A673 (cell line): ENCODE measurements at regions not wholly inside any gene's neighbourhood (a gene's known extent, or its start where the extent isn't known, plus 50 kb on each side); places are given as distances from the start of the nearest gene placed in this dataset.

Source experiments
- BruUV-seq: library from RNA; stranded (reverse); fragments of 400-500 nt; replicated peaks from 2 replicates; lab custom pipeline; 2021; lab: Mats Ljungman, UMichigan
- CTCF ChIA-PET: fragments of 300-600 bp; sonication (Branson Sonifier 250); formaldehyde crosslinking; loops from one replicate; lab custom pipeline; 2022; ENCODE audit warnings: antibody characterized with exemption; lab: Charles Lee
- POLR2A ChIA-PET: fragments of 300-600 bp; sonication (Branson Sonifier 250); formaldehyde crosslinking; loops from one replicate; lab custom pipeline; 2022; ENCODE audit warnings: antibody characterized with exemption; ENCODE audit not compliant: low non-redundant PET; lab: Charles Lee
- DNase-seq: peaks from one replicate; pipeline ENCODE4 v3.0.0-alpha.2; 2015; ENCODE audit warnings: low spot score
- H3K27ac ChIP-seq: fragments of 200-600 bp; sonication (generic); 2 replicates; pipeline ENCODE4 v1.5.1; 2016; ENCODE audit warnings: mixed run types, low read depth, mild to moderate bottlenecking, mixed read lengths, antibody characterized with exemption, low read length; ENCODE audit not compliant: poor library complexity, severe bottlenecking
- H3K27me3 ChIP-seq: fragments of 200-600 bp; sonication (generic); replicated peaks from 2 replicates; pipeline ENCODE4 v1.6.1; 2017; ENCODE audit warnings: mixed run types, low read depth, mild to moderate bottlenecking, mixed read lengths, antibody characterized with exemption, low read length; ENCODE audit not compliant: insufficient read depth, poor library complexity
- H3K36me3 ChIP-seq: fragments of 200-600 bp; sonication (generic); 2 replicates; pipeline ENCODE4 v1.6.1; 2016; ENCODE audit warnings: mixed run types, mild to moderate bottlenecking, mixed read lengths, antibody characterized with exemption, low read length; ENCODE audit not compliant: insufficient read depth, poor library complexity, severe bottlenecking
- H3K4me1 ChIP-seq: fragments of 200-600 bp; sonication (generic); 2 replicates; pipeline ENCODE4 v1.6.1; 2017; ENCODE audit warnings: mixed run types, mild to moderate bottlenecking, mixed read lengths, antibody characterized with exemption, low read length; ENCODE audit not compliant: insufficient read depth, poor library complexity, severe bottlenecking
- H3K4me3 ChIP-seq: fragments of 200-600 bp; sonication (generic); 2 replicates; pipeline ENCODE4 v1.5.1; 2016; ENCODE audit warnings: low read depth, mixed run types, mild to moderate bottlenecking, mixed read lengths, low read length; ENCODE audit not compliant: poor library complexity, severe bottlenecking
- H3K9me3 ChIP-seq: fragments of 200-600 bp; sonication (generic); 2 replicates; pipeline ENCODE4 v1.6.1; 2016; ENCODE audit warnings: mixed run types, low read depth, mild to moderate bottlenecking, mixed read lengths, antibody characterized with exemption, low read length; ENCODE audit not compliant: poor library complexity, severe bottlenecking
- EZH2 ChIP-seq: fragments of 200-600 bp; sonication (generic); IDR thresholded peaks from 2 replicates; pipeline ENCODE4 v1.6.1; 2017; ENCODE audit warnings: borderline replicate concordance, low read depth, mild to moderate bottlenecking, mixed read lengths, antibody characterized with exemption, low read length; ENCODE audit not compliant: poor library complexity, severe bottlenecking
- intact Hi-C: fragments of 100-400 bp; cut with micrococcal nuclease; formaldehyde crosslinking; loops from one replicate; pipeline ENCODE4 v1.10.0; 2022; ENCODE audit not compliant: unreplicated experiment
- TF ChIP-seq, protein P1 (sequence below): fragments of 300-800, 200-600 bp; sonication (generic); conservative IDR thresholded peaks from 2 replicates; pipeline ENCODE4 v1.5.1; 2017; ENCODE audit warnings: low read depth, mild to moderate bottlenecking, antibody characterized with exemption, low read length, moderate library complexity, mixed read lengths

DNA sequence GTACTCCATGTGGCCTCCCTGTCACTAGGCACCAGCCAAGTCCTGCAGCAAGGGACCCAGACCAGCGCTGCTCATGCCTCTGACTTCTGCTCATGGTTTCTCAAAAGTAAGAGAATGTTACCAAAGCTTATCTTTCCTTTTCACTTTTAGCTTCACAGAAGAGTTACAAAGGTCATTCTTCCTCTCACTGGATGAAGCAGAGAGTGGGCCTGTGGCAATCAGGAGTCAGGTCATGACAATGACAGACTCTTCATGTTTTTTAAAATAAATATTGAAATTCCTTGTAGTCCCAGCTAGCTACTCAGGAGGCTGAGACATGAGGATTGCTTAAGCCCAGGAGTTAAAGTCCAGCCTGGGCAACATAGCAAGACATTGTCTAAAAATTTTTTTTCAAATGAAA lies 126.1 kb downstream of the OSR1 start:
- CTCF ChIA-PET: no interaction called here
- no peak for DNase-seq
- H3K4me1 ChIP-seq: no peaks in the 10 kb centered on the region
- H3K36me3 ChIP-seq: no peaks in the 10 kb centered on the region
- H3K4me3 ChIP-seq: no peak overlapping the region
- H3K27me3 ChIP-seq: peaks cover 3% of the 10 kb centered on the region
- TF ChIP-seq EZH2: no peak
- TF ChIP-seq, protein P1, sequence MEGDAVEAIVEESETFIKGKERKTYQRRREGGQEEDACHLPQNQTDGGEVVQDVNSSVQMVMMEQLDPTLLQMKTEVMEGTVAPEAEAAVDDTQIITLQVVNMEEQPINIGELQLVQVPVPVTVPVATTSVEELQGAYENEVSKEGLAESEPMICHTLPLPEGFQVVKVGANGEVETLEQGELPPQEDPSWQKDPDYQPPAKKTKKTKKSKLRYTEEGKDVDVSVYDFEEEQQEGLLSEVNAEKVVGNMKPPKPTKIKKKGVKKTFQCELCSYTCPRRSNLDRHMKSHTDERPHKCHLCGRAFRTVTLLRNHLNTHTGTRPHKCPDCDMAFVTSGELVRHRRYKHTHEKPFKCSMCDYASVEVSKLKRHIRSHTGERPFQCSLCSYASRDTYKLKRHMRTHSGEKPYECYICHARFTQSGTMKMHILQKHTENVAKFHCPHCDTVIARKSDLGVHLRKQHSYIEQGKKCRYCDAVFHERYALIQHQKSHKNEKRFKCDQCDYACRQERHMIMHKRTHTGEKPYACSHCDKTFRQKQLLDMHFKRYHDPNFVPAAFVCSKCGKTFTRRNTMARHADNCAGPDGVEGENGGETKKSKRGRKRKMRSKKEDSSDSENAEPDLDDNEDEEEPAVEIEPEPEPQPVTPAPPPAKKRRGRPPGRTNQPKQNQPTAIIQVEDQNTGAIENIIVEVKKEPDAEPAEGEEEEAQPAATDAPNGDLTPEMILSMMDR: no peak
- intact Hi-C loops: no loop called here
- no peak overlapping the region for H3K27ac ChIP-seq
- POLR2A ChIA-PET: no interaction called here
- BruUV-seq: no TSS peak
- H3K9me3 ChIP-seq: no peaks in the 10 kb centered on the region

- Histone ChIP-seq H3K4me3 (no peak overlapping the region), H3K4me1 (no peaks in the 10 kb centered on the region), H3K36me3 (no peaks in the 10 kb centered on the region), H3K9me3 (no peaks in the 10 kb centered on the region), H3K27me3 (peaks cover 3% of the 10 kb centered on the region), H3K27ac (no peak overlapping the region)
- intact Hi-C loops: no loop called here
- ChIA-PET CTCF (no interaction called here), POLR2A (no interaction called here)
- no peak for DNase-seq
- no peak for TF ChIP-seq EZH2
- TF ChIP-seq, protein P1: no peak
- no TSS peak for BruUV-seq
These were observed 126.8 kb downstream of the OSR1 start for GRCh38 chr2:19231625-19232024.

GRCh38 chr2:19230626-19231025 lies 127.8 kb downstream of the OSR1 start:
- intact Hi-C loops: no loop called here

More at GRCh38 chr2:19230626-19231025, 127.8 kb downstream of the OSR1 start:
- no peak for DNase-seq
- TF ChIP-seq, protein P1: no peak
- no peak for TF ChIP-seq EZH2
- ChIA-PET POLR2A (no interaction called here), CTCF (no interaction called here)
- no peaks in the 10 kb centered on the region for H3K9me3 ChIP-seq
- no peaks in the 10 kb centered on the region for H3K4me1 ChIP-seq
- H3K4me3 ChIP-seq: no peak overlapping the region
- H3K27ac ChIP-seq: no peak overlapping the region
- no peaks in the 10 kb centered on the region for H3K36me3 ChIP-seq
- peaks cover 3% of the 10 kb centered on the region for H3K27me3 ChIP-seq
- BruUV-seq: no TSS peak
